H9 (cell line): ENCODE measurements at regions not wholly inside any gene's neighbourhood (a gene's known extent, or its start where the extent isn't known, plus 50 kb on each side); places are given as distances from the start of the nearest gene placed in this dataset.

Source experiments
- DNase-seq: peaks from one replicate; pipeline ENCODE4 v3.0.0-alpha.2; 2017
- H2AFZ ChIP-seq: one replicate; pipeline ENCODE4 v1.6.1; 2013; ENCODE audit warnings: mild to moderate bottlenecking, low read length, control low read depth, moderate library complexity
- H2AK5ac ChIP-seq: 2 replicates; pipeline ENCODE4 v1.6.1; 2013; ENCODE audit warnings: low read length, control low read depth, mixed read lengths; ENCODE audit not compliant: insufficient read length
- H2BK120ac ChIP-seq: one replicate; pipeline ENCODE4 v1.6.1; 2013; ENCODE audit warnings: low read depth, mild to moderate bottlenecking, low read length, control low read depth, inconsistent platforms; ENCODE audit not compliant: poor library complexity, severe bottlenecking
- H2BK12ac ChIP-seq: 2 replicates; pipeline ENCODE4 v1.6.1; 2013; ENCODE audit warnings: low read length, control low read depth, mixed read lengths, low read depth; ENCODE audit not compliant: insufficient read length
- H2BK15ac ChIP-seq: 2 replicates; pipeline ENCODE4 v1.6.1; 2013; ENCODE audit warnings: low read depth, low read length, control low read depth
- H2BK20ac ChIP-seq: one replicate; pipeline ENCODE4 v1.6.1; 2013; ENCODE audit warnings: low read depth, mild to moderate bottlenecking, low read length, control low read depth, inconsistent platforms; ENCODE audit not compliant: poor library complexity, severe bottlenecking
- H2BK5ac ChIP-seq: 2 replicates; pipeline ENCODE4 v1.6.1; 2013; ENCODE audit warnings: low read length, control low read depth, mixed read lengths; ENCODE audit not compliant: insufficient read length
- H3K14ac ChIP-seq: 2 replicates; pipeline ENCODE4 v1.6.1; 2013; ENCODE audit warnings: low read length, control low read depth; ENCODE audit not compliant: insufficient read depth
- H3K18ac ChIP-seq: 2 replicates; pipeline ENCODE4 v1.6.1; 2013; ENCODE audit warnings: low read depth, mild to moderate bottlenecking, mixed read lengths, low read length, control low read depth; ENCODE audit not compliant: insufficient read length
- H3K23ac ChIP-seq: 2 replicates; pipeline ENCODE4 v1.6.1; 2013; ENCODE audit warnings: low read length, control low read depth, mixed read lengths, low read depth; ENCODE audit not compliant: insufficient read length
- H3K23me2 ChIP-seq: 2 replicates; pipeline ENCODE4 v1.6.1; 2013; ENCODE audit warnings: low read depth, mild to moderate bottlenecking, mixed read lengths, low read length, control low read depth; ENCODE audit not compliant: insufficient read length, poor library complexity, severe bottlenecking
- H3K27ac ChIP-seq: 2 replicates; pipeline ENCODE4 v1.5.1; 2013; ENCODE audit warnings: low read length, control low read depth, mixed read lengths, low read depth; ENCODE audit not compliant: insufficient read length
- H3K27me3 ChIP-seq: 2 replicates; pipeline ENCODE4 v1.6.1; 2013; ENCODE audit warnings: low read length, control low read depth, inconsistent platforms; ENCODE audit not compliant: insufficient read depth
- H3K4ac ChIP-seq: 2 replicates; pipeline ENCODE4 v1.6.1; 2013; ENCODE audit warnings: low read depth, mild to moderate bottlenecking, control low read depth, inconsistent platforms, low read length, moderate library complexity
- H3K4me1 ChIP-seq: 2 replicates; pipeline ENCODE4 v1.6.1; 2013; ENCODE audit warnings: low read length, control low read depth, inconsistent platforms; ENCODE audit not compliant: insufficient read depth
- H3K4me2 ChIP-seq: 2 replicates; pipeline ENCODE4 v1.6.1; 2013; ENCODE audit warnings: low read length, control low read depth, mixed read lengths; ENCODE audit not compliant: insufficient read length, insufficient read depth
- H3K56ac ChIP-seq: 2 replicates; pipeline ENCODE4 v1.6.1; 2013; ENCODE audit warnings: low read depth, mild to moderate bottlenecking, mixed read lengths, low read length, control low read depth; ENCODE audit not compliant: insufficient read length
- H3K79me1 ChIP-seq: 2 replicates; pipeline ENCODE4 v1.6.1; 2013; ENCODE audit warnings: low read depth, mild to moderate bottlenecking, moderate library complexity, low read length, control low read depth, inconsistent platforms; ENCODE audit not compliant: insufficient read depth, poor library complexity, severe bottlenecking
- H3K79me2 ChIP-seq: 2 replicates; pipeline ENCODE4 v1.6.1; 2013; ENCODE audit warnings: low read length, control low read depth, inconsistent platforms; ENCODE audit not compliant: insufficient read depth
- H3K9ac ChIP-seq: 2 replicates; pipeline ENCODE4 v1.6.1; 2013; ENCODE audit warnings: low read length, control low read depth, mixed read lengths; ENCODE audit not compliant: insufficient read length; ENCODE audit errors: extremely low read depth
- H3K9me3 ChIP-seq: one replicate; pipeline ENCODE4 v1.6.1; 2013; ENCODE audit warnings: low read depth, low read length, inconsistent platforms; ENCODE audit not compliant: control insufficient read depth
- H3T11ph ChIP-seq: one replicate; pipeline ENCODE4 v1.6.1; 2013; ENCODE audit warnings: mild to moderate bottlenecking, low read length, control low read depth, inconsistent platforms
- H4K20me1 ChIP-seq: one replicate; pipeline ENCODE4 v1.6.1; 2013; ENCODE audit not compliant: control insufficient read depth, insufficient read length, insufficient read depth
- H4K5ac ChIP-seq: 2 replicates; pipeline ENCODE4 v1.6.1; 2013; ENCODE audit warnings: low read depth, mild to moderate bottlenecking, mixed read lengths, low read length, control low read depth; ENCODE audit not compliant: insufficient read length
- H4K8ac ChIP-seq: replicated peaks from 2 replicates; pipeline ENCODE4 v1.6.1; 2013; ENCODE audit warnings: low read length, control low read depth, mixed read lengths, low read depth; ENCODE audit not compliant: insufficient read length
- H4K91ac ChIP-seq: 2 replicates; pipeline ENCODE4 v1.6.1; 2013; ENCODE audit warnings: low read depth, mild to moderate bottlenecking, moderate library complexity, mixed read lengths, low read length, control low read depth; ENCODE audit not compliant: insufficient read length
- H3K27ac Mint-ChIP-seq, 3 experiments: 2 replicates in 2 of 3; 3 replicates in 1 of 3; pipeline ENCODE4 v1.8.0; 2020 to 2021; ENCODE audit warnings: mixed read lengths in 3 of 3, mild to moderate bottlenecking in 1 of 3, moderate library complexity in 1 of 3
- H3K27me3 Mint-ChIP-seq: 2 replicates; pipeline ENCODE4 v1.8.0; 2021; ENCODE audit warnings: low read depth, mild to moderate bottlenecking, moderate library complexity, mixed read lengths
- H3K36me3 Mint-ChIP-seq, 3 experiments: 2 replicates in 2 of 3; 3 replicates in 1 of 3; pipeline ENCODE4 v1.8.0; 2020 to 2021; ENCODE audit warnings: low read depth in 3 of 3, mixed read lengths in 3 of 3; ENCODE audit not compliant: insufficient read depth in 1 of 3
- H3K4me1 Mint-ChIP-seq, 2 experiments: 2 replicates each; pipeline ENCODE4 v1.8.0; 2020; ENCODE audit warnings: mixed read lengths in 2 of 2
- H3K4me3 Mint-ChIP-seq, 2 experiments: 2 replicates in 1 of 2; 3 replicates in 1 of 2; pipeline ENCODE4 v1.8.0; 2020 to 2021; ENCODE audit warnings: mild to moderate bottlenecking in 2 of 2, mixed read lengths in 2 of 2, moderate library complexity in 1 of 2
- H3K9me3 Mint-ChIP-seq, 2 experiments: 2 replicates in 1 of 2; 3 replicates in 1 of 2; pipeline ENCODE4 v1.8.0; 2020; ENCODE audit warnings: mild to moderate bottlenecking in 2 of 2, mixed read lengths in 2 of 2, moderate library complexity in 1 of 2
- CTCF ChIP-seq: fragments of 200-600 bp; sonication (generic); conservative IDR thresholded peaks from 3 replicates; pipeline ENCODE4 v1.8.0; 2021; ENCODE audit warnings: antibody characterized with exemption, mild to moderate bottlenecking
- WGBS: extraction: QIAGEN DNeasy Blood & Tissue Kit; methylation state at CpG from one replicate; pipeline ENCODE4 v1.1.7; 2013; ENCODE audit warnings: missing lambda C conversion rate, low lambda C conversion rate, mixed read lengths; ENCODE audit not compliant: insufficient read length; ENCODE audit errors: extremely low coverage; 5-methylcytosine and 5-hydroxymethylcytosine counted together

- no peak overlapping the region for H3K9ac ChIP-seq
- H3K56ac ChIP-seq = no peak overlapping the region
- H3K27me3 Mint-ChIP-seq = peaks cover 4% of the 10 kb centered on the region
- no peak overlapping the region for H3K4me2 ChIP-seq
- no peak overlapping the region for H2AFZ ChIP-seq
- no peak overlapping the region for H4K5ac ChIP-seq
- no peak overlapping the region for H2BK120ac ChIP-seq
- no peak for TF ChIP-seq CTCF
- no peak overlapping the region for H3T11ph ChIP-seq
- no peaks in the 10 kb centered on the region for H3K9me3 ChIP-seq
- no CpG with 5 or more reads among the region's 9 CpGs for WGBS
- no peak overlapping the region; a peak in 1 of 7 replicates for H3K27ac Mint-ChIP-seq
- H3K9me3 Mint-ChIP-seq = no peaks in the 10 kb centered on the region; a peak in 1 of 5 replicates
- no peaks in the 10 kb centered on the region for H3K79me1 ChIP-seq
- no peak overlapping the region for H3K27ac ChIP-seq
- no peak overlapping the region for H4K91ac ChIP-seq
- H3K4me1 ChIP-seq = no peaks in the 10 kb centered on the region
- no peak for DNase-seq
- no peaks in the 10 kb centered on the region for H4K20me1 ChIP-seq
- H3K14ac ChIP-seq = no peak overlapping the region
- H2AK5ac ChIP-seq = no peak overlapping the region
- H3K23me2 ChIP-seq = no peaks in the 10 kb centered on the region
- no peak overlapping the region for H3K4me3 Mint-ChIP-seq
- H3K18ac ChIP-seq = no peak overlapping the region
- H3K23ac ChIP-seq = no peak overlapping the region
- no peaks in the 10 kb centered on the region for H3K27me3 ChIP-seq
- H4K8ac ChIP-seq = no peak overlapping the region
- no peak overlapping the region for H2BK15ac ChIP-seq
- no peak overlapping the region for H2BK20ac ChIP-seq
- H3K4me1 Mint-ChIP-seq = peaks cover 21 to 25% of the 10 kb centered on the region in 2 experiments
- no peak overlapping the region for H2BK5ac ChIP-seq
- no peaks in the 10 kb centered on the region for H3K36me3 Mint-ChIP-seq
- H3K4ac ChIP-seq = no peak overlapping the region
- no peaks in the 10 kb centered on the region for H3K79me2 ChIP-seq
- H2BK12ac ChIP-seq = no peak overlapping the region
These were observed 51.3 kb upstream of the SPRY1 start for GRCh38 chr4:123345137-123345934.
